HK-2 (cell line): ENCODE measurements at regions not wholly inside any gene's neighbourhood (a gene's known extent, or its start where the extent isn't known, plus 50 kb on each side); places are given as distances from the start of the nearest gene placed in this dataset.
"Not testable (repeated sequence)": the region's sequence is repeated elsewhere in the genome, so short reads cannot be mapped to it uniquely, and the experiment has no call there.

Experiments used
- DNase-seq: peaks from one replicate; pipeline ENCODE4 v3.0.0-alpha.2; 2018; ENCODE audit not compliant: unreplicated experiment

DNA sequence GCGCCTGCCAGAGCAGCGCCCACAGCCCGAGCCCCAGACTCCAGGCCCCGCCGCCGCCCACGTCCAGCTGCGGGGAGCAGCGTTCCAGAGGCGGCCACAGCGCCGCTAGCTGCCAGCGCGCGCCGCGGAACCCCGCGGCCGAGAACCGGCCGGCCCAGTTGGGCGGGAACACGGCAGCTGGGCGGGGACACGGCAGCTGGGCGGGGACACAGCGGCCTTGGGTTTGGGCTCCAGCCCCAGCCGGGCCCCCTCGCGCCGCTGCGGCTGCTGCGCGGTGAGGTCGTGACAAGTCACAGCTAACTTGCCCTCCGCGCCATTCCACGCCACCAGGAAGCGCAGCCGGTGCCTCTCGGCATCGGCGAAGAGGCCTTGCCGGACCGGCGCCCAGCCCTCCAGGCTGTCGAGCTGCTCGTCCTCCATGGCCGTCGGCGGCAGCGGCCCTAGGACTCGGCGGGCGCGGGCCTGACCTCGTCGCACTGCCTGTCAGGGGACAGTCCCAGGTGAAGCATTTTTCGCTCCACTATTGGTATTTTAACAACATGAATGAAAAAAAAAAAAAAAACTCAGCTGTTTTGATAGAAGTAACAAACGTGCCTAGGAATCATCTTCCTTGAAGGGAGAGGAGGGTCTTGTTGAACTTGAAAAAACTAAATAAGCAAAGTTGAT, 56.6 kb upstream of the GOLGA8N start:
- peak; percentile 21 for DNase-seq

DNA sequence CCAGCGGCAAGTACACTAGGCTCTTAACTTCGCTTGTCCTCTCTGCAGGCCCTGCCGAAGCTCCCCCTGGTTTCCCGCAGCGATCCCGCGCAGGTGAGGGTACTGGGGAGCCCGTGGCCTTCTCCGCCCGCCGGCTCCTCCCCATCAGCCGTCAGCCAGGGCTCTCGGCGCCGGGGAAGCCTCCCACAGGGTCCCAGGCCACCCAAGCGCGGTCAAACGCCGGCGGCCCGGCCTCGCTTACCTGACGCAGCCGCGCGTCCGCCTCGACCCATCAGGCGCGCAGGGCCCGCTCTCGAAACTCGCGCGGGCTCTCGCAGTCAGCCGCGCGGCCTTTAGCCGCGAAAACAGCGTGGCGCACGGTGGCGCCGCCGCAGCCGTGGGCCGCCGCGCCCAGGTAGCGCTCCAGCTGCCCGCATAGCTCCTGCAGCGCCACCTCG, 57.2 kb upstream of the GOLGA8N start:
- not testable (repeated sequence) for DNase-seq

DNA sequence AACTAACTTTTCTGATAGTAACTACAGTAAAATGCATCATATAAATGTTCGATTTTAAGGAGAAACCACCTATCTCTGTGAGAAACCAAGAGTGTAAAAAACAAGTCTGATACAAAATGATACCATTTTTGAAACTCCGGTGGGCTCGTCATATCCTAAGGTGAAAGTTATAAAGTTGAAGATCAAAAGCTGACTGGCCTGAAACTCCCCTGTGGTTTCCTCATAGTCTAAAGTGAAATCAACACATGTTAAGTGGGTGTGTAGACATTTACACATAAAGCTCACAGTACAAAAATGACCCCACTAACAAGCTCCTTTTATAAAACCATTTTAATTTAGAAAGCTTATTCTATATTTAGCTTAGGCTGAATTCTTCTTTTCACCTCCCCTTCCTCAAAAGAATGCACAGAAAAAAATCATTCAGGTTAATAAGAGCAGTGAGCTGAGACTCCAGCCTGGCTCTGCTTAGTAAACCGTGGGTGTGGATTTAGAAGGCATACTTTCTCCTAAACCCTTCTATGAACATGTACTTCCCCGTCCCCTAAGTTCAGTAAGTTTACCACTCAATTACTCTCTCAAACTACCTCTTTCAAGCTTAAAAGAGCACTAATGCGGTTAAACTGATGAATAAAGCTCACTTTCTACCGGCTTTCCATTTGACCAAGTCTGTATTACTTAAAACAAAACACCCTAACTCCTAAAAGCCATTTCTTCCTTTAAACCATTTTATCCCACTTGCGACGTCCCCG, 57.9 kb upstream of the GOLGA8N start:
- not testable (repeated sequence) for DNase-seq

DNA sequence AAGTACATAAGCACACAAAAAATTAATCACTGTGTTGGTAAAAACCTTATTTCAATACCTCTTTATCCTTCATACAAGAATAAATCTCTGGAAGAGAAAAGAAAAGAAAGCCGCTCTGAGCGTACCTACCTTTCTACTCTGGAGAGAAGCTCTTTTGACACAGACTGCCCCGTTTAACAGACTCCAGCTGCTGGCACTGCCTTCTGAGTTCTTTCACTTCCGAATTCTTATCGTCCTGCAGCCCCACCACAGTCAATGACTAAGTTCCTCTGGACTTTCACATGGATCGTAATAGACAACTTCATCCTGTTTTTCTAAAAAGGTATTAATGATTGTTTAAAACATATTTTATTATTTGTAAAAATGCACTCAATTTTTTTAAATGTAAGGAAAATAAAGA, 67.5 kb upstream of the GOLGA8O start:
- not testable (repeated sequence) for DNase-seq

DNA sequence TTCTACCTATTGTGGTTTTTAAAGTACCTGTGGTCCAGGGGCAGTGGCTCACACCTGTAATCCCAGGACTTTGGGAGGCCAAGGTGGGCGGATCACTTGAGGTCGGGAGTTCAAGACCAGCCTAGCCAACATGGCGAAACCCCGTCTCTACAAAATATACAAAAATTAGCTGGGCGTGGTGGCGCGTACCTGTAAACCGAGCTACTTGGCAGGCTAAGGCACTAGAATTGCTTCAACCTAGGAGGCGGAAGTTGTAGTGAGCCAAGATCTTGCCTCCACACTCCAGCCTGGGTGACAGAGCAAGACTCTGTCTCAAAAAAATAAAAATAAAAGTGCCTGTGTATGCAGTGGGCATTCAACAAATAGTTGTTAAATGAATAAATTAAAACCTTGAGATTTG, 67.0 kb upstream of the GOLGA8O start:
- DNase-seq = not testable (repeated sequence)

DNA sequence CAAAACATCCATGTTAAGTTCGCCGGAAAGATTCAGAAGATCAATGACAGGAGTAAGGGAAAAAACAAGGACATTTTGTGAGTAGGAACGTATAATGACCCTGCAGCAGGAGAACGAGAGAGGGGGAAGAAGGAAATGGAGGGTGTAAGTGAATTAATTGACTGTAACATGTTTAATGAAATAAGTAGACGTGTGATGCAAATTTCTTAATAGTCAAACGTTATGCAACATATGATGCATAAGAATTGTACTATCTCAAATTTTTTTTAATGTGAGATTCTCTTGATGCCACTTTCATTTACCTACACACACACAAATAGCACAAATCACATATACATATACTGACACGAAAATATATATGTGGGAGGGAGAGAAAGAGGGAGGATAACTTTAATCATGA, 63.5 kb upstream of the GOLGA8O start:
- DNase-seq = not testable (repeated sequence)

DNA sequence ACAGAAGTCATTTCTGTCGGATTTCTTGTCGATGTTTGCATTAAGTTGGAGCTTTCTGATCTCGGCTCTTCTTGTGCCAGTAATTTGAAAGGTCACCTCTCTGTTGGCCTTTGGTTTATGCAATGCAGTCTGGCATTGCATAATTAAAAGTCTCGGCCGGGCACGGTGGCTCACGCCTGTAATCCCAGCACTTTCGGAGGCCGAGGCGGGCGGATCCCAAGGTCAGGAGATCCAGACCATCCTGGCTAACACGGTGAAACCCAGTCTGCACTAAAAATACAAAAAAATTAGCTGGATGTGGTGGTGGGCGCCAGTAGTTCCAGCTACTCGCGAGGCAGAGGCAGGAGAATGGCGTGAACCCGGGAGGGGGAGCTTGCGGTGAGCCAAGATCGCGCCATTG, 62.6 kb upstream of the GOLGA8O start:
- DNase-seq = not testable (repeated sequence)

DNA sequence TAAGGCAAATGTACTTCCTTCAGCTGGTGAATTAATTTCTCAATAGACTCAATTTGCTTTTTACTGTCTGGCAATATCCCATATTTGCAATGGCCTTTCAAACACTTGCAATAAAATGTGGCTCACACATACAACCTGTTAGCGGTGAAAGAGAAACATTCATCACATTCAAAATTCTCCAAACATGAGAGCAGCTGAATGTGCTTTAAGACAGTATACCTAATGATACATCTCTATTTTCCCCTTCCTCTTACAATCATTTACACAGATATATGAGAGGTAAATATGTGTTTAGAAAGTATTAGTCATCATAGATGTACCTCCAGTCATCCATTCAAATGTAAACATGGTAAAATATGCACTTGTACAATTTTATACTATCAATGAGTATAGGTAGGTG, 61.5 kb upstream of the GOLGA8O start:
- not testable (repeated sequence) for DNase-seq

DNA sequence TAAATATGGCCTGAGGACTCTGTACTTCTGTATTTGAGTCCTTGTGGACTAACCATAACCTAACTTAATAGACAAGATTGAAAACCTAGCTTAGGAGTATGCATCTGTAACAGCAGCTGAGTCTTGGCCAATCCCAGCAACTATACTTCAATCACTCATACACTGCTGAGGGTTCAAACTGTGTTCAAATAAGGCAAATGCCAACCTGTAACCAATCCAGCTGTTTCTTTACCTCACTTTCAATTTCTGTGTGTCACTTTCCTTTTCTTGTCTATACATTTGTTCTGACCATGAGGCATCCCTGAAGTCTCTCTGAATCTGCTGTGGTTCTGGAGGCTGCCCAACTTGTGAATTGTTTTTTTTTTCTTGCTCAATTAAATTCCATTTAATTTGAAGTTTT, 57.9 kb upstream of the GOLGA8O start:
- not testable (repeated sequence) for DNase-seq

DNA sequence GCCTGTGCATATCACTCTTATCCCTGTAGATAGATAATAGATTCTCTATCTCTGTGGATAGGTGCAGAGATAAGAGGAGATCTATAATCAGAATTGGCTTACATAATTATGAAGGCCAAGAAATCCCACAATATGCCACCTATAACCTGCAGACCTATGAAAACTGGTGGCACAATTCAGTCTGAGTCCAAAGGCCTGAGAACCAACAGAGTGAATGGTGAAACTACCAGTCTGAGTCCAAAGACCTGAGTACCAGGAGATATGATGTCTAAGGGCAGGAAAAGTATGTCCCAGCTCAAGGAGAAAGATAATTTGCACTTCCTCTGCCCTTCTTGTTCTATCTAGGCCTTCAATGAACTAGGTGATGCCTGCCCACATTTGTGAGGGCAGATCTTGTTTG, 54.6 kb upstream of the GOLGA8O start:
- not testable (repeated sequence) for DNase-seq

DNA sequence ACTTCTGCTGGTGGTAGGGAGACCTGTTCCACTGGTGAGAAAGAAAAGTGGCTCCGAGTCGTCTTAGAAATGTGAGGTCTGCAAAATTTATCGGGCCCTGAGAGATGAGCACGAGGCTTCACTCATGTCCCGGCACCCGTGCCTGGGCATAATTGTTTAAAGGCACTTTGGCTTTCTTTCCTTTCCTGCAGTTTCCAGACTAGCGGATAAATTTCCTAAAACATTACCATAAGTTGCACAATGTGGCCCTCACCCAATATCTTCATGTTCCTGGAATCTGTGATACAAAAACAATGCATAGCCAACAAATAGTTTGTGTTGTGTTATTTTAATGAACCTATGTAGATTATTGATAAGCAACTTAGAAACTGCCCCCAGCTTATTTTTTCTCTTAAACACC, 52.6 kb upstream of the GOLGA8O start:
- DNase-seq = not testable (repeated sequence)

DNA sequence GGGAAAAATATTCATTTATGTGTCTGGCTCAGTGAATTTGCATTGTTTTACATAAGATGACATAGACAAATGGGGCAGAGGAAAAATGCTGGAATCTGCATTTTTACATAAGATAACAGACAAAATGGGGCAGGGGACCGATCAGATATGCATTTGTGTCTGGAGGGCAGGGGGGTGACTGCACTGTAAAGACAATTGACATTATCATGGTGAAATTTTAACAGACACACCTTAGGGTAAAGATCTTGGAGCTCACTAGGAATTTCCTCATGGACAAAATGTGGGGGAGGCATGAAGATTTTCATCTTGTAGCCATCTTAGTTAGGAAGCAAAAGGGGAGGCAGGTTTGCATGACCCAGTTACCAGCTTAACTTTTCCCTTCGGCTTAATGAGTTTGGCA, 51.4 kb upstream of the GOLGA8O start:
- DNase-seq = not testable (repeated sequence)

DNA sequence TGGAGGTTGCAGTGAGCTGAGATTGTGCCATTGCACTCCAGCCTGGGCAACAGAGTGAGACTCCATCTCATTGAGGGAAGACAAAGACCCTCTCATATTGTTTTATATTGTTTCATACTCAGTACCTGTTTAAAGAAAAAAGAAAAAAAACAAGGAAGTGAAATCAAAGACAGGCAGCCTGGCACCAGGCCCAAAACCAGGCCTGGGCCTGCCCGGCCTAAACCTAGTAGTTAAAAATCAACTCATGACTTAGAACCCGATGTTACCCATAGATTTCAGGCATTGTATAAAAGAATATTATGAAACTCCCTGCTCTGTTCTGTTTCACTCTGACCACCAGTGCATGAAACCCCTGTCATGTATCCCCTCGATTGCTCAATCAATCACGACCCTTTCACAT, 50.2 kb upstream of the GOLGA8O start:
- DNase-seq = not testable (repeated sequence)
